CD4-positive, CD25-positive, alpha-beta regulatory T cell (primary cell): ENCODE measurements at regions not wholly inside any gene's neighbourhood (a gene's known extent, or its start where the extent isn't known, plus 50 kb on each side); places are given as distances from the start of the nearest gene placed in this dataset.
"Not testable (repeated sequence)": the region's sequence is repeated elsewhere in the genome, so short reads cannot be mapped to it uniquely, and the experiment has no call there.

ENCODE experiments used
- ATAC-seq, 2 donors: fragments of 150-1000 bp; cut with Tn5 transposase; one replicate each; pipeline ENCODE4 v1.10.0; 2021; ENCODE audit warnings: low read depth in 2 of 2, moderate number of reproducible peaks in 2 of 2, moderate library complexity in 1 of 2
- DNase-seq, 3 donors: peaks; one replicate each; pipeline versions ENCODE4 v3.0.0 to v3.0.0-alpha.2; 2012 to 2022; ENCODE audit warnings: mixed read lengths in 1 of 3
- H3K27ac ChIP-seq: one replicate; pipeline ENCODE4 v1.7.0; 2013; ENCODE audit warnings: mild to moderate bottlenecking, low read length; ENCODE audit not compliant: insufficient read depth, poor library complexity, severe bottlenecking
- H3K27me3 ChIP-seq: one replicate; pipeline ENCODE4 v1.7.0; 2013; ENCODE audit warnings: low read length; ENCODE audit not compliant: control insufficient read depth, insufficient read depth
- H3K36me3 ChIP-seq: one replicate; pipeline ENCODE4 v1.7.0; 2013; ENCODE audit warnings: mild to moderate bottlenecking, low read length, moderate library complexity; ENCODE audit not compliant: control insufficient read depth, insufficient read depth
- H3K4me1 ChIP-seq: 2 replicates; pipeline ENCODE4 v1.7.0; 2013; ENCODE audit warnings: mild to moderate bottlenecking, low read length; ENCODE audit not compliant: insufficient read depth, control insufficient read depth, poor library complexity, severe bottlenecking
- H3K4me3 ChIP-seq: one replicate; pipeline ENCODE4 v1.7.0; 2013; ENCODE audit warnings: low read depth, mild to moderate bottlenecking, low read length, moderate library complexity
- H3K9me3 ChIP-seq, 2 experiments: 1 replicate in 1 of 2; 2 replicates in 1 of 2; pipeline ENCODE4 v1.7.0; 2013; ENCODE audit warnings: low read length in 2 of 2, mild to moderate bottlenecking in 1 of 2, moderate library complexity in 1 of 2; ENCODE audit not compliant: control insufficient read depth in 2 of 2
- H3K27ac Mint-ChIP-seq, 3 donors: one replicate each; pipeline ENCODE4 v1.8.0; 2020 to 2022; ENCODE audit warnings: mild to moderate bottlenecking in 3 of 3, mixed read lengths in 3 of 3, moderate library complexity in 2 of 3
- H3K27me3 Mint-ChIP-seq: one replicate; pipeline ENCODE4 v1.8.0; 2022; ENCODE audit warnings: mild to moderate bottlenecking, mixed read lengths
- H3K36me3 Mint-ChIP-seq: one replicate; pipeline ENCODE4 v1.8.0; 2020; ENCODE audit warnings: mixed read lengths
- H3K4me1 Mint-ChIP-seq, 4 donors: one replicate each; pipeline ENCODE4 v1.8.0; 2020 to 2022; ENCODE audit warnings: mixed read lengths in 4 of 4, mild to moderate bottlenecking in 1 of 4
- H3K4me3 Mint-ChIP-seq, 4 donors: one replicate each; pipeline ENCODE4 v1.8.0; 2020 to 2022; ENCODE audit warnings: mild to moderate bottlenecking in 4 of 4, mixed read lengths in 4 of 4, moderate library complexity in 3 of 4
- H3K9me3 Mint-ChIP-seq, 7 donors: one replicate each; pipeline ENCODE4 v1.8.0; 2020 to 2022; ENCODE audit warnings: mixed read lengths in 7 of 7, mild to moderate bottlenecking in 3 of 7, moderate library complexity in 2 of 7

GRCh38 chr3:152216960-152217865 is 51.5 kb upstream of the MBNL1 start:
- H3K27ac ChIP-seq = peak overlapping the region; percentile 33
- not testable (repeated sequence) for H3K27me3 ChIP-seq, H3K9me3 Mint-ChIP-seq, ATAC-seq, H3K36me3 Mint-ChIP-seq, H3K4me3 ChIP-seq, H3K9me3 ChIP-seq, H3K4me3 Mint-ChIP-seq, DNase-seq, H3K36me3 ChIP-seq, H3K27me3 Mint-ChIP-seq
- Mint-ChIP-seq H3K27ac (peak overlapping the region in 1 of 3 donors; percentile 32), H3K4me1 (peaks cover 44 to 77% (median 56%) of the 10 kb centered on the region in 4 donors)
- H3K4me1 ChIP-seq = peaks cover 34% of the 10 kb centered on the region

DNA sequence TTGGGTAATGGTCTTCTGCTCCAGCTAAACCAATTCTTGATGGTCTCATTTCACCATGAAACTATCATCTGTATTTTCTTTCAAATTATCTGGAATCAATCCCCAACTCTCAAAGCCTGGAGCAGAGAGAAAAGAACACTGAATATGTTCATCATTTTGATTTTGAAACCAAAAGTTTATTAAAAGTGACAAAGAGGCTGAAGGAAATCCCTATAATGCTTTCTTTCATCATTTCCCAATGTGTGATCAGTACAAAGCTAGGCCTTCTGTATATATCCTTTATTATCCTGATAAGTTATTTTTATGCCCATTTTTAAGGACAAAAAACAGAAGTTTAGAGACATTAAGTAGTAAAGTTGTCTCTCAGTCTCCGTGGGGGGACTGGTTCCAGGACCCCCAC is 50.1 kb upstream of the MBNL1 start:
- no peak for ATAC-seq
- H3K36me3 Mint-ChIP-seq = no peaks in the 10 kb centered on the region
- H3K4me3 Mint-ChIP-seq = peak overlapping the region; percentile 15 to 88 (median 74)
- Histone ChIP-seq H3K27me3 (no peaks in the 10 kb centered on the region), H3K36me3 (no peaks in the 10 kb centered on the region), H3K4me3 (peak overlapping the region; percentile 63), H3K9me3 (no peaks in the 10 kb centered on the region), H3K27ac (peak overlapping the region; percentile 56), H3K4me1 (peaks cover 32% of the 10 kb centered on the region)
- peaks cover 43 to 78% (median 56%) of the 10 kb centered on the region in 4 donors for H3K4me1 Mint-ChIP-seq
- H3K27me3 Mint-ChIP-seq = no peaks in the 10 kb centered on the region
- H3K9me3 Mint-ChIP-seq = no peaks in the 10 kb centered on the region
- peak overlapping the region; percentile 86 to 98 (median 90) for H3K27ac Mint-ChIP-seq
- DNase-seq = no peak
